SK-N-SH (cell line): ENCODE measurements at regions not wholly inside any gene's neighbourhood (a gene's known extent, or its start where the extent isn't known, plus 50 kb on each side); places are given as distances from the start of the nearest gene placed in this dataset.

Source experiments
- CTCF ChIA-PET: fragments of 300-600, 350-600 bp; formaldehyde crosslinking; extraction: SDS; loops from one replicate; lab custom pipeline; 2021; lab: Yijun Ruan, JAX
- POLR2A ChIA-PET: fragments of 350-600 bp; sonication (Branson Sonifier 250); formaldehyde crosslinking; extraction: SDS; loops from one replicate; lab custom pipeline; 2020; ENCODE audit warnings: antibody characterized with exemption, inconsistent platforms; lab: Yijun Ruan, JAX
- DNase-seq: peaks from one replicate; pipeline ENCODE4 v3.0.0; 2012
- H2AFZ ChIP-seq: fragments of 200-600 bp; sonication (generic); 2 replicates; pipeline ENCODE4 v1.8.1; 2016; ENCODE audit warnings: antibody characterized with exemption, mild to moderate bottlenecking, low read depth
- H3F3A ChIP-seq: fragments of 200-600 bp; sonication (generic); replicated peaks from 2 replicates; pipeline ENCODE3; 2016; ENCODE audit warnings: antibody characterized with exemption, mild to moderate bottlenecking; ENCODE audit not compliant: insufficient read depth
- H3K27ac ChIP-seq, 2 experiments: fragments of 200-500 bp in 1 of 2; fragments of 200-600 bp in 1 of 2; sonication (Bioruptor generic) in 1 of 2; sonication (generic), shearing (Covaris generic) in 1 of 2; 2 replicates each; pipeline versions ENCODE4 v1.5.1 to v1.6.1; 2014 to 2016; ENCODE audit warnings: low read depth in 2 of 2, inconsistent platforms in 1 of 2, low read length in 1 of 2, mild to moderate bottlenecking in 1 of 2, mixed read lengths in 1 of 2
- H3K27me3 ChIP-seq: fragments of 200-600 bp; sonication (generic), shearing (Covaris generic); 2 replicates; pipeline ENCODE4 v1.6.1; 2016; ENCODE audit warnings: mixed run types; ENCODE audit not compliant: insufficient read depth
- H3K36me3 ChIP-seq, 2 experiments: fragments of 200-500 bp in 1 of 2; fragments of 200-600 bp in 1 of 2; sonication (Bioruptor generic) in 1 of 2; sonication (generic) in 1 of 2; replicated peaks in 1 of 2; 2 replicates each; pipeline versions ENCODE3 to v1.5.1; 2014 to 2016; ENCODE audit warnings: low read length in 1 of 2, mild to moderate bottlenecking in 1 of 2; ENCODE audit not compliant: insufficient read depth in 2 of 2, control insufficient read depth in 1 of 2
- H3K4me1 ChIP-seq, 2 experiments: fragments of 200-500 bp in 1 of 2; fragments of 200-600 bp in 1 of 2; sonication (Bioruptor generic) in 1 of 2; sonication (generic), shearing (Covaris generic) in 1 of 2; 2 replicates each; pipeline versions ENCODE4 v1.5.1 to v1.6.1; 2014 to 2016; ENCODE audit warnings: low read depth in 1 of 2, low read length in 1 of 2, mixed run types in 1 of 2; ENCODE audit not compliant: insufficient read depth in 2 of 2, control insufficient read depth in 1 of 2
- H3K4me2 ChIP-seq: fragments of 200-600 bp; sonication (generic), shearing (Covaris generic); 2 replicates; pipeline ENCODE4 v1.6.1; 2017; ENCODE audit warnings: mixed run types
- H3K4me3 ChIP-seq, 2 experiments: fragments of 200-500 bp in 1 of 2; fragments of 200-600 bp in 1 of 2; sonication (Bioruptor generic) in 1 of 2; sonication (generic), shearing (Covaris generic) in 1 of 2; 2 replicates each; pipeline versions ENCODE4 v1.5.1 to v1.8.1; 2014 to 2016; ENCODE audit warnings: low read depth in 2 of 2, inconsistent platforms in 1 of 2, low read length in 1 of 2, mild to moderate bottlenecking in 1 of 2, mixed read lengths in 1 of 2, moderate library complexity in 1 of 2
- H3K79me2 ChIP-seq: fragments of 200-600 bp; sonication (generic); 2 replicates; pipeline ENCODE4 v1.8.1; 2017; ENCODE audit warnings: mild to moderate bottlenecking; ENCODE audit not compliant: insufficient read depth
- H3K9ac ChIP-seq: fragments of 200-600 bp; sonication (generic); 2 replicates; pipeline ENCODE4 v1.6.1; 2017; ENCODE audit warnings: mixed run types
- H3K9me2 ChIP-seq: fragments of 200-600 bp; sonication (generic); 2 replicates; pipeline ENCODE4 v1.6.1; 2017; ENCODE audit warnings: mixed run types
- H3K9me3 ChIP-seq: fragments of 200-600 bp; sonication (generic); 2 replicates; pipeline ENCODE4 v1.6.1; 2017; ENCODE audit warnings: mixed run types, mild to moderate bottlenecking, moderate library complexity
- H4K20me1 ChIP-seq: fragments of 200-600 bp; sonication (generic); 2 replicates; pipeline ENCODE4 v1.6.1; 2017; ENCODE audit warnings: mild to moderate bottlenecking, mixed run types; ENCODE audit not compliant: insufficient read depth
- EP300 ChIP-seq, 2 experiments: IDR thresholded peaks; 2 replicates each; pipeline versions ENCODE4 v1.4.0 to v1.6.1; 2012; ENCODE audit warnings: borderline replicate concordance in 1 of 2, low read depth in 1 of 2, low read length in 1 of 2
- GABPA ChIP-seq: IDR thresholded peaks from 2 replicates; pipeline ENCODE4 v1.4.0; 2012; ENCODE audit warnings: low read depth, mild to moderate bottlenecking
- IRF3 ChIP-seq: fragments of 150-350 bp; IDR thresholded peaks from 2 replicates; pipeline ENCODE4 v1.6.1; 2016; ENCODE audit warnings: mild to moderate bottlenecking, low read depth, low read length
- JUND ChIP-seq: IDR thresholded peaks from 2 replicates; pipeline ENCODE4 v1.4.0; 2012
- MXI1 ChIP-seq: IDR thresholded peaks from 2 replicates; pipeline ENCODE4 v1.6.1; 2012; ENCODE audit warnings: mild to moderate bottlenecking, low read depth, low read length, improper control_type of control experiment
- NFIC ChIP-seq: IDR thresholded peaks from 2 replicates; pipeline ENCODE4 v1.4.0; 2012; ENCODE audit warnings: borderline replicate concordance
- PBX3 ChIP-seq: IDR thresholded peaks from 2 replicates; pipeline ENCODE4; 2012
- REST ChIP-seq: IDR thresholded peaks from 2 replicates; pipeline ENCODE4 v1.6.1; 2012; ENCODE audit warnings: mild to moderate bottlenecking, low read depth, low read length, moderate library complexity
- RFX5 ChIP-seq: IDR thresholded peaks from 2 replicates; pipeline ENCODE4 v1.6.1; 2012; ENCODE audit warnings: mild to moderate bottlenecking, improper control_type of control experiment, low read length
- SIN3A ChIP-seq: IDR thresholded peaks from 2 replicates; pipeline ENCODE4 v1.6.1; 2012; ENCODE audit warnings: low read depth, mild to moderate bottlenecking, low read length, moderate library complexity, borderline replicate concordance
- SMC3 ChIP-seq: IDR thresholded peaks from 2 replicates; pipeline ENCODE4 v1.6.1; 2012; ENCODE audit warnings: low read depth, low read length, improper control_type of control experiment
- USF2 ChIP-seq: fragments of 150-350 bp; IDR thresholded peaks from 2 replicates; pipeline ENCODE4 v1.6.1; 2017; ENCODE audit warnings: antibody characterized with exemption, low read length, low read depth, borderline replicate concordance
- WGBS: methylation state at CpG from one replicate; pipeline ENCODE4 v1.1.6; 2017; ENCODE audit warnings: low lambda C conversion rate; 5-methylcytosine and 5-hydroxymethylcytosine counted together

GRCh38 chr1:81119319-81119718 lies 681.4 kb upstream of the ADGRL2 start (continued):
- TF ChIP-seq SIN3A (no peak), SMC3 (no peak)

- Histone ChIP-seq H2AFZ (no peak overlapping the region), H3K27ac (no peak overlapping the region), H3K79me2 (no peaks in the 10 kb centered on the region), H3K4me3 (no peak overlapping the region), H3K4me2 (no peak overlapping the region), H4K20me1 (no peaks in the 10 kb centered on the region), H3K9me3 (no peaks in the 10 kb centered on the region), H3F3A (peaks cover 6% of the 10 kb centered on the region), H3K4me1 (peaks cover 0 to 6% of the 10 kb centered on the region in 2 experiments; a peak in 3 of 4 replicates), H3K36me3 (no peaks in the 10 kb centered on the region), H3K9ac (no peak overlapping the region), H3K9me2 (no peaks in the 10 kb centered on the region), H3K27me3 (no peaks in the 10 kb centered on the region)
- TF ChIP-seq RFX5 (no peak), NFIC (no peak), PBX3 (no peak), GABPA (no peak), REST (no peak)
- ChIA-PET POLR2A (no interaction called here), CTCF (no interaction called here)
- DNase-seq: no peak
Observed at GRCh38 chr1:81118550-81118949, 682.2 kb upstream of the ADGRL2 start.

- ChIA-PET POLR2A (no interaction called here), CTCF (no interaction called here)
- no peaks in the 10 kb centered on the region for H3K27me3 ChIP-seq
- DNase-seq: no peak
- H3K36me3 ChIP-seq: no peaks in the 10 kb centered on the region
- no peaks in the 10 kb centered on the region for H3K79me2 ChIP-seq
- no peak overlapping the region for H3K4me3 ChIP-seq
- peaks cover 0 to 14% of the 10 kb centered on the region in 2 experiments; a peak in 3 of 4 replicates for H3K4me1 ChIP-seq
- no peak overlapping the region for H3K27ac ChIP-seq
- H3K9me2 ChIP-seq: no peaks in the 10 kb centered on the region
- no peaks in the 10 kb centered on the region for H3K9me3 ChIP-seq
- no peaks in the 10 kb centered on the region for H4K20me1 ChIP-seq
- H3K4me2 ChIP-seq: no peak overlapping the region
- H3F3A ChIP-seq: peaks cover 24% of the 10 kb centered on the region
- WGBS: 85% methylated on average over 2 of the region's 2 CpGs
- H2AFZ ChIP-seq: no peak overlapping the region
- no peak overlapping the region for H3K9ac ChIP-seq
- TF ChIP-seq JUND: no peak
- no peak for TF ChIP-seq USF2
- no peak for TF ChIP-seq GABPA
- no peak for TF ChIP-seq REST
- no peak for TF ChIP-seq IRF3
- TF ChIP-seq MXI1: no peak
- no peak for TF ChIP-seq EP300 (IDR thresholded peaks at IDR 0.05; ENCODE audit: borderline replicate concordance in 1 of 2, low read depth in 1 of 2, low read length in 1 of 2)
Observed at GRCh38 chr1:81115422-81115821, 685.3 kb upstream of the ADGRL2 start.
